Forelimb muscle (tissue), 1 donor: ENCODE measurements at regions not wholly inside any gene's neighbourhood (a gene's known extent, or its start where the extent isn't known, plus 50 kb on each side); places are given as distances from the start of the nearest gene placed in this dataset.

Experiments
- DNase-seq: peaks from one replicate; pipeline ENCODE4 v3.0.0-alpha.2; 2013; ENCODE audit warnings: low read depth

DNA sequence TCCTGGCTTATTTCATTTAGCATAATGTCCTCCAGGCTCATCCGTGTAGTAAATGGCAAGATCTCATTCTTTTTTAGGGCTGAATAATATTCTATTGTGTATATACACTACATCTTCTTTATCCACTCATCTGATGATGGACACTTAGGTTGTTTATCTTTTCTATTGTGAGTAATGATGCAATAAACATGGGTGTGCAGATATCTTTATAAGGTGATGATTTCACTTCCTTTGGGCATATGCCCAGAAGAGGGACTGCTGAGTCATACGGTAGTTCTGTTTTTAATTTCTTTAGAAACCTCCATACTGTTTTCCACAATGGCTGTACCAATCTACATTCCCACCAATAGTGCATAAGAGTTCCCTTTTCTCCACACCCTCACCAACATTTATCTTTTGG, 317.6 kb upstream of the CNKSR2 start:
- no peak for DNase-seq

DNA sequence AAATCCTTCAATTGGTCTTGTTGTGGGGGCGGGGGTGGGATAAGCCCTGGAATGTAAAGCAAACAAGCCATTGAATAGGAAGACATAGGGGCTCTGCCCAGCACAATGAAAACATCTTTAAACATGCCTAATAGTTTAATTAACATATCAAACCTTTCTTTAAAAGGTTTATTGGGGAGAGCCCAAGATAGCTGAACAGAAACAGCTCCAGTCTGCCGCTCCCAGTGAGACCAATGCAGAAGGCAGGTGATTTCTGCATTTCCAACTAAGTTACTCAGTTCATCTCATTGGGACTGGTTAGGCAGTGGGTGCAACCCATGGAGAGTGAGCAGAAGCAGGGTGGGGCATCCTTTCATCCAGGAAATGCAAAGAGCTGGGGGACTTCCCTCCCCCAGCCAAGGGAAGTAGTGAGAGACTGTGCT, 327.2 kb upstream of the CNKSR2 start:
- no peak for DNase-seq

DNA sequence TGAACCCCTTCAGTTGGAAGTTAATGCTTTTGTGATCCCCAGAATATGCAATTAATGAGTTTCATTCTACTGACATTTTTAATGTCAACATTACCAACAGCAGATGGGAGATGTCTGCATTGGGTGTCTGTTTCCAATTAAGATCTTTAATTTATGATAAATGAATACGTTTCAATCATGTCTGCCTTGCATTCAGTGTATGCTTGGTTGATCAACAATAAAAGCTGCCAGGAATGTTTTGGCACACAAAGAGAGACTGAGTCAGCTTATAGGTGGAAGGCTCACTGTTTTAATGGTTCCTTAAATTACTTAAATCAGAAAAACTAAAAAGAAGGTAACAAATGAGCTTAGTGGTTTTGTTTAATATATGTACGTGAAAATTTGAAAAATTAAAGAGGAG, 359.9 kb upstream of the CNKSR2 start:
- no peak for DNase-seq

- DNase-seq: no peak
Measured at GRCh38 chrX:21004835-21005234, 369.4 kb upstream of the CNKSR2 start.

- no peak for DNase-seq
Measured at GRCh38 chrX:20995829-20996228, 378.4 kb upstream of the CNKSR2 start.

DNA sequence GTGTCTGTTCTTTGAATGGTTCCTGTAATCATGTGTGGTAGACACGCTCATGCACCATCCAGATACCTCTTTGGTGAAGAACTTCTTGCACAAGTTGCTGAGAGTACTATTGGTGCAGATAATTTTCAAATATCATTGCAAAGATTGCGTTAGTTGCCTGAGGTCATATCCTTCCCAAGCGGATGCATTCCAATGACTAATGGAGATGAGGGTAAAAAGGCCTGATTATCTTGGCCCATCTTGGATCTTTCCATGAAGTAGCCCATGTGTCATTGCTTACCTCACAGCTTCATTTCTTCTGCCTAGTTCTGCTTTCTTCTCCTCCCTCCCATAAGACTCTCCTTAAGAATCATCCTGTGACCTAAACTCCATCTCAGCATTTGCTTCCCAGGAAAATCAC, 384.9 kb upstream of the CNKSR2 start:
- no peak for DNase-seq

DNA sequence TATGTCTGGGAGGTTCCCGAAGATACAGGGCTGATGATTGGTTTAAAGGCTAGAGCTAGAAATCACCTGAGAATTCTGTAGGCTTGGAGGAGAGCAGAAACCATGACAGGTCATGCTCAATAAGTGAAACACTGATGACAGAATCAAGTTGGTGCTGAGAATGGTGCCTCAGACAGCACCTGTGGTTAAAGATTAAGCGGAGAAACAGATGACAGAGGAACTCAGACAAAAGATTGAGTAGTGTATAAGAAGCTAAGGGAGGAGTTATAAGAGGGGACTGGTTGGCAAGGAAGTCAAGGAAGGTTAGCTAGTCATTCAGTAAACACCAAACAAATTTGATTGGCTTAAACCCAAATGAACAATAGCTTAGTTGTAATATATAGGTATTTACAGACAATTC, 385.4 kb upstream of the CNKSR2 start:
- no peak for DNase-seq

- no peak for DNase-seq
Measured at GRCh38 chrX:20988118-20988517, 386.1 kb upstream of the CNKSR2 start.

- DNase-seq: no peak
Measured at GRCh38 chrX:20980426-20980825, 393.8 kb upstream of the CNKSR2 start.

DNA sequence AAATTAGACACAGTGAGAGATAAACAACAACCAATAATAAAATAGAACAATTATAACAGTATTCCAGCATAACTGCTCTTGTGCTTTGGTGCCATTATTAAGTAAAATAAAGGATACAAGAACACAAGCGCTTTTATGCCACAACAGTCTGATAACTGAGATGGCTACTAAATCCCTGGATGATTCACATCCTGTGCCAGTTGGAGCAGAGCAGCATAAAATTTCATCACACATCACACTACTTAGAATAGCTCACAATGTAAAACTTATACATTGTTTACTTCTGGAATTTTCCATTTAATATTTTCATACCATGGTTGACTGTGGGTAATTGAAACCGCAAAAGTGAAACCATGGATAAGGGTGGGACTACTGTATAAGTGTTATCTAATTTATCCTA, 399.9 kb upstream of the CNKSR2 start:
- DNase-seq: no peak

DNA sequence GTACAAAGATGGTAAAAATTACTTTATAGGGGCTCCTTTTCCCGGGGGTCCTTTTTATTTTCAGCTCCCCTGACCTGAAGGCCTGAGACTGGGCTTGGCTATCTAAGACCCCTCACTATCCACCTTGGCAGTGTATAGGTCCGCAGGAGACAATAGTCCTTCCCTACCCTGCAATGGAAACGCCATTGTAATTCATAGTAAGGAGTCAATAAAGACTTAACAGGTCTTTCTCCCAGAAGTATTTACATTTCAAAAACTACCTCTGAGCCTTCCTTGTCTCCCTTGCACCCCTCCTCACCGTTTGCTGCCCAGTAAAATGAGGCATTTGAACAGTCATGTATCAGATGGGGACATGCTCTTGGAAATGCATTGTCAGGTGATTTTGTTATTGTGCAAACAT, 401.2 kb upstream of the CNKSR2 start:
- no peak for DNase-seq

DNA sequence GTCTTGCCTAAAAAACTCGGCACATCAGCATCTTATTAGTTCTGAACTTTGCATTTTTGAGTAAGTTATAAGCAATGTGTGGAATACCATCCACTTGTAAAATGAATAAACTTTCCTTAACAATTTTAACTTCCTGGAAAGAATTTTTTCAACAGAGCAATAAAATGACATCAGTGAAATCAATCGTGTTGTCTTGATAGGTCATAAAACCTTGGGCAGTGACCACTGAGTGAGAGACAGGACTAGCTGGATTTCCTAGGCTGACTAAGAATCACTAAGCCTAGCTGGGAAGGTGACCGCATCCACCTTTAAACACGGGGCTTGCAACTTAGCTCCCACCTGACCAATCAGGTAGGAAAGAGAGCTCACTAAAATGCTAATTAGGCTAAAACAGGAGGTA, 403.0 kb upstream of the CNKSR2 start:
- no peak for DNase-seq

GRCh38 chrX:20969565-20969964, 404.7 kb upstream of the CNKSR2 start:
- no peak for DNase-seq

DNA sequence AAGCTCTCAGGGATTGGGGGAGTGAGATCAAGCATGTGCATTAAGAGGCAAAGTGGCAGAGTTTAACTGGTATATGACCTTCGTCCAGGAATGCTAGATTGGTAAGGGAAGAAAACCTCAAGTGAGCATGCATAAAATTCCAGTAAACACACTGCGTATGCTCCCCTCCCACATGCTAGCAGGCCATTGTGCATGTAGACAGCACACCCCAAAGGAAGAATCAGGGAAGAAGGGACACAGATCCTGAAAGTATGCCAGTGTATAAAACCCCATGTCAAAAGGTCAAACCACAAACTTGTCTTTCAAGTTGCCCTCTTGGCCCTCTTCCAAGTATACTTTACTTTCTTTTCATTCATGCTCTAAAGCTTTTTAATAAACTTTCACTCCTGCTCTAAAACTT, 405.2 kb upstream of the CNKSR2 start:
- no peak for DNase-seq

GRCh38 chrX:20967725-20968124, 406.5 kb upstream of the CNKSR2 start:
- no peak for DNase-seq

- no peak for DNase-seq
Measured at GRCh38 chrX:20965270-20966044, 408.8 kb upstream of the CNKSR2 start.

- DNase-seq: no peak
Measured at GRCh38 chrX:20954014-20954413, 420.2 kb upstream of the CNKSR2 start.

- no peak for DNase-seq
Measured at GRCh38 chrX:20952180-20952579, 422.0 kb upstream of the CNKSR2 start.

DNA sequence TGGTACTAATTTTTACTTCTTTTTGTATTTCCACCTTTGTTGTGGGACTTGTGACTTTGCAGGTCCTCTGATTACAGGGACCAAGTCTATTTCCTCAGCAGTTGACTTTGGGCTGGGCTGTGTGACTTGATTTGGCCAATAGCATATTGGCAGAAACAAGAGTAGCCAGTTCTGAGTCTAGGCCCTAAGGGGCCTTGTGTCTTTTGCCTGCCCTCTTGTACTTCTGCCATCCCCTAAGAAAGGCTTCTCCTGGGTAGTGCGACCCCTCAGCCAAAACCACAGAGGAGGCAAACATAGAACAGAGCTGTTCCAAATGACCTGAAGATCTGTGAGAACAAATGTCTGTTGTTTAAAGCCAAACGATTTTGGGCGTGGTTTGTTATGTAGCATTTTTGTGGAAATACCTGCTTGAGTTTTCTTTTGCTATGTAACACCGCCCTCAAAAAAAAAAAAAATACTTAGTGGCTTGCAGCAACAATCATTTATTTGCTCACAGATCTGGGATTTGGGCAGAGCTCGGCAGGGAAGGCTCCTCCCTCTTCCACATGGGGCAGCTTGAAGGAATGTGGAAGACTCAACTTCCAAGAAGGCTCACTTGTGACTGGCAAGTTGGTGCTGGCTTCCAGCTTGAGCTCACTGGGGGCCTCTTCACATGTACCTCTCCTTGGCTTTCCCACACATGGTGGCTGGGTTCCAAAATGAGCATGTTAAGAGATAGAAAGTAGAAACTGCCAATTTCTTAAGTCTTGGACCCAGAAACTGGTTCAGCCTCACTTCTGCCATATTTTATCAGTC, 423.0 kb upstream of the CNKSR2 start:
- no peak for DNase-seq

DNA sequence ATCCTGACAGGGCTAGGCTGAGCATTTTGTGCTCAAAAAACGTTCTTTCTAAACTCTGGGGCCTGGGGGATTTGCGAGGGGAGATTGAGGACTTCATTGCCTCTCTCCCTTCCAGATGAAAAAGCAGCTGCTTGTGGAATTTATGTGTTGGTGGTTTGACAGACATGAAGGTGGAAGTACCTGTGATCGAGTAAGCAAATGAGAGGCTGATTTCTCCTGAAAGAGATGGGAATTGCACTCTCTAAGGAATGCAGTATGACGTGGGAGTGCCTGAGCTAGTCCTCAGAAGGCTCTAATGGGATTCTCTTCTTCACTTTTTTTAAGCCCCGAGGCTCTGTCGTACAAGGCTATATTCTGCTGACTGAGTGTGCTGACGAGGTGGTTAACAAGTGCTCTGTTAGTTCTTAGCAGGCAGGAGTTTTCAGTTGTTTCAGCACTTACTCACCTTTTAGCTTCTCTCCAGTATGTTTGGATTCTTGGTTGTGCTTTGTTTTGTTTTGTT, 426.8 kb upstream of the CNKSR2 start:
- no peak for DNase-seq

DNA sequence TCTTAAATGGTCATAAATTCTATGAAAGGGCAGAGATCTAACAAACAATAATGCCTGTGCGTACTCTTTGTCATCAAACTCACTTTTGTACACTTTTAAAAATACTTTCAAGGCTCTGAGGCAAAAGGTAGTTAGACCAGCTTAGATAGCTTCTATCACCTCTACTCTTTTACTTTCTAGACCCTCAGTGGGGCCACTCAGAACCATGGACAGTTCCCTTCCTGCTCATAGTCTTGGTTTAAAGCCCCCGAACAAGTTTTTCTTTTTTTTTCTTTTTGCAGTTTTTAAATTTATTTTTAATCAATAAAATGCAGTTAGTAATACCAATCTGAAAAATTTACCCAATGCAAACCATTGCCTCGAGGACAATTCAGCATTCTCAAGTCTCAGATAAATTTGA, 460.5 kb upstream of the CNKSR2 start:
- no peak for DNase-seq

- DNase-seq: no peak
Measured at GRCh38 chrX:20906571-20906970, 467.6 kb upstream of the CNKSR2 start.

- DNase-seq: no peak
Measured at GRCh38 chrX:20884565-20884964, 489.7 kb upstream of the CNKSR2 start.
